SU-DHL-6 (cell line): ENCODE measurements at regions not wholly inside any gene's neighbourhood (a gene's known extent, or its start where the extent isn't known, plus 50 kb on each side); places are given as distances from the start of the nearest gene placed in this dataset.

Source experiments
- H2AFZ ChIP-seq: fragments of 200-600 bp; sonication (generic); 2 replicates; pipeline ENCODE4 v1.6.1; 2014; ENCODE audit warnings: low read depth, mild to moderate bottlenecking, moderate library complexity, mixed read lengths, antibody characterized with exemption, low read length; ENCODE audit not compliant: severe bottlenecking
- H3F3A ChIP-seq: fragments of 200-600 bp; shearing (Covaris generic); 2 replicates; pipeline ENCODE4 v1.6.0; 2016; ENCODE audit warnings: antibody characterized with exemption, mild to moderate bottlenecking; ENCODE audit not compliant: insufficient read depth
- H3K27ac ChIP-seq: fragments of 200-600 bp; sonication (generic); 2 replicates; pipeline ENCODE4 v1.5.1; 2016; ENCODE audit warnings: low read depth, mild to moderate bottlenecking, low read length, moderate library complexity, mixed read lengths
- H3K27me3 ChIP-seq: fragments of 200-600 bp; sonication (generic), shearing (Covaris generic); 2 replicates; pipeline ENCODE4 v1.6.0; 2014; ENCODE audit warnings: mild to moderate bottlenecking, low read length
- H3K36me3 ChIP-seq: fragments of 200-600 bp; sonication (generic); 2 replicates; pipeline ENCODE4 v1.6.1; 2014; ENCODE audit warnings: mild to moderate bottlenecking, low read length, mixed read lengths
- H3K4me2 ChIP-seq: fragments of 300-600, 200-600 bp; shearing (Covaris generic), sonication (generic); 2 replicates; pipeline ENCODE4 v1.6.0; 2014; ENCODE audit warnings: low read length, low read depth, mild to moderate bottlenecking; ENCODE audit not compliant: poor library complexity, severe bottlenecking
- H3K4me3 ChIP-seq: fragments of 200-600 bp; sonication (generic); 2 replicates; pipeline ENCODE4 v1.5.1; 2014; ENCODE audit warnings: antibody characterized with exemption, low read length, mild to moderate bottlenecking, mixed read lengths; ENCODE audit not compliant: insufficient read depth, poor library complexity, severe bottlenecking
- H3K79me2 ChIP-seq: fragments of 200-600 bp; sonication (generic); 2 replicates; pipeline ENCODE4 v1.6.1; 2014; ENCODE audit warnings: mild to moderate bottlenecking, low read length, moderate library complexity; ENCODE audit not compliant: insufficient read depth
- H3K9ac ChIP-seq: fragments of 200-600 bp; sonication (generic); 2 replicates; pipeline ENCODE4 v1.7.0; 2014; ENCODE audit warnings: mild to moderate bottlenecking, low read length
- H3K9me2 ChIP-seq: fragments of 200-600 bp; sonication (generic); replicated peaks from 2 replicates; pipeline ENCODE4 v1.6.1; 2014; ENCODE audit warnings: low read length; ENCODE audit not compliant: insufficient read depth
- H3K9me3 ChIP-seq: fragments of 200-600 bp; sonication (generic); 2 replicates; pipeline ENCODE4 v1.6.1; 2014; ENCODE audit warnings: low read length, mixed read lengths; ENCODE audit not compliant: insufficient read depth
- H4K20me1 ChIP-seq: fragments of 200-600 bp; sonication (generic); 2 replicates; pipeline ENCODE4 v1.6.1; 2014; ENCODE audit warnings: low read depth, mild to moderate bottlenecking, antibody characterized with exemption, low read length, moderate library complexity, mixed read lengths
- CTCF ChIP-seq: fragments of 200-600 bp; sonication (generic); IDR thresholded peaks from one replicate; pipeline ENCODE4 v1.5.1; 2017; ENCODE audit warnings: antibody characterized with exemption, mild to moderate bottlenecking, low read length, moderate library complexity; ENCODE audit not compliant: insufficient read depth, poor library complexity, severe bottlenecking
- EZH2phosphoT487 ChIP-seq: fragments of 200-600 bp; sonication (generic), shearing (Covaris generic); conservative IDR thresholded peaks from 2 replicates; pipeline ENCODE4 v1.6.1; 2018; ENCODE audit warnings: mild to moderate bottlenecking, antibody characterized with exemption, low read length, moderate library complexity, mixed read lengths

GRCh38 chr3:110344897-110345767 lies 726.5 kb upstream of the NECTIN3 start:
- TF ChIP-seq EZH2phosphoT487 (no peak), CTCF (no peak)
- H3K36me3 ChIP-seq = no peaks in the 10 kb centered on the region
- no peaks in the 10 kb centered on the region for H3F3A ChIP-seq
- H3K9ac ChIP-seq = no peak overlapping the region
- no peaks in the 10 kb centered on the region for H3K9me3 ChIP-seq
- no peaks in the 10 kb centered on the region; the same call in 1 of the 2 replicates for H3K9me2 ChIP-seq
- H3K27ac ChIP-seq = no peak overlapping the region
- no peak overlapping the region for H2AFZ ChIP-seq
- H4K20me1 ChIP-seq = no peaks in the 10 kb centered on the region
- H3K27me3 ChIP-seq = no peaks in the 10 kb centered on the region
- no peaks in the 10 kb centered on the region for H3K79me2 ChIP-seq
- no peak overlapping the region for H3K4me2 ChIP-seq
- H3K4me3 ChIP-seq = no peak overlapping the region

- Histone ChIP-seq H3K27me3 (no peaks in the 10 kb centered on the region), H3K4me3 (no peak overlapping the region), H2AFZ (no peak overlapping the region), H3K36me3 (no peaks in the 10 kb centered on the region), H3K9me2 (no peaks in the 10 kb centered on the region), H3K4me2 (no peak overlapping the region), H3K27ac (no peak overlapping the region), H3K9me3 (no peaks in the 10 kb centered on the region), H3K79me2 (no peaks in the 10 kb centered on the region), H4K20me1 (no peaks in the 10 kb centered on the region), H3K9ac (no peak overlapping the region), H3F3A (no peaks in the 10 kb centered on the region)
- TF ChIP-seq EZH2phosphoT487 (no peak), CTCF (no peak)
Observed at GRCh38 chr3:110349295-110349694, 722.3 kb upstream of the NECTIN3 start.

- Histone ChIP-seq H3K79me2 (no peaks in the 10 kb centered on the region), H3K4me2 (no peak overlapping the region), H3K9me3 (no peaks in the 10 kb centered on the region), H3K9me2 (no peaks in the 10 kb centered on the region), H3F3A (no peaks in the 10 kb centered on the region), H3K27ac (no peak overlapping the region), H3K36me3 (no peaks in the 10 kb centered on the region), H3K9ac (no peak overlapping the region), H3K4me3 (no peak overlapping the region), H4K20me1 (no peaks in the 10 kb centered on the region), H3K27me3 (no peaks in the 10 kb centered on the region), H2AFZ (no peak overlapping the region)
- TF ChIP-seq CTCF = no peak
- TF ChIP-seq EZH2phosphoT487 = no peak
Observed at GRCh38 chr3:110352841-110353604, 718.6 kb upstream of the NECTIN3 start.
